ENCODE measurements at regions not wholly inside any gene's neighbourhood (a gene's known extent, or its start where the extent isn't known, plus 50 kb on each side); places are given as distances from the start of the nearest gene placed in this dataset.

DNA sequence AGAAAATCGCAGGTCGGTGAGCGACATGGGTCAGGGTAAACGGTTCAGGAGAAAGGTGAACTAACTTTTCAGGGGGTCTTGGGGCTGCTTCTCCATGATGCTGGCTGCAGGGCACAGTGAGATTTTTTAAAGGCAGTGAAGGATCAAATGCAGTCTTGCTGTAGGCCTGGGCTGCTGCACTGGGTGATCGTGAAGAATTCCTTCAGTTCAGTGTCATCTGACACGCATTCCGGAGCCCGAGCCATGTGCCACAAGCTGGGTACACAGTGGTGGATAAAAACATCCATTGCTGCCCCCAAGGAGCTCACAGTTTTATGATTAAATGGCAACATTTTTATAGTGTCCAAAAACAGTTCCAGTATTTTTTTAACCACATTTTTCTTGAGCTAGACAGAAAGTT lies 56.3 kb upstream of the GPR12 start:
- DNase-seq: no peak
- TF ChIP-seq GATA1 (IDR thresholded peaks at IDR 0.05; ENCODE audit: low read depth, low read length) (no peak), POLR2A (IDR thresholded peaks at IDR 0.05; ENCODE audit: low read length) (no peak)

DNA sequence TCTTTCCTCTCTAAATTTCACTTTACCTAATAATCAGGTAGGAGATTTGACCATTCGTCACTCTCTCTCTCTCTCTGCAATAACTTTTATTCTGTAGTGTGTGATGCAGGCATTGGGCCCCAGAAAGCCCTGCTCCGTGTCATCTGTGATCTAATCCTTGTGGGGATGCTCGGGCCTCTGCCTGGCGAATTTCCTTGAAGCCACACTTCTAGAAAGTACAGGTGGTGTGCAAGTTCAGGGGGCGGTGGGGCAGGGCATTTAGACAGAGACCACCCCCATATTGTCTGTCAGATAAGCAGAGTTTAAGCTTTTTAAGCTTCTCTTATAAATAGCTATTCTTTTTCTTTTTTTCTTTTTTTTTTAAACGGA lies 53.4 kb upstream of the GPR12 start:
- DNase-seq: no peak
- TF ChIP-seq POLR2A (IDR thresholded peaks at IDR 0.05; ENCODE audit: low read length): no peak
- TF ChIP-seq GATA1 (IDR thresholded peaks at IDR 0.05; ENCODE audit: low read depth, low read length): no peak

DNA sequence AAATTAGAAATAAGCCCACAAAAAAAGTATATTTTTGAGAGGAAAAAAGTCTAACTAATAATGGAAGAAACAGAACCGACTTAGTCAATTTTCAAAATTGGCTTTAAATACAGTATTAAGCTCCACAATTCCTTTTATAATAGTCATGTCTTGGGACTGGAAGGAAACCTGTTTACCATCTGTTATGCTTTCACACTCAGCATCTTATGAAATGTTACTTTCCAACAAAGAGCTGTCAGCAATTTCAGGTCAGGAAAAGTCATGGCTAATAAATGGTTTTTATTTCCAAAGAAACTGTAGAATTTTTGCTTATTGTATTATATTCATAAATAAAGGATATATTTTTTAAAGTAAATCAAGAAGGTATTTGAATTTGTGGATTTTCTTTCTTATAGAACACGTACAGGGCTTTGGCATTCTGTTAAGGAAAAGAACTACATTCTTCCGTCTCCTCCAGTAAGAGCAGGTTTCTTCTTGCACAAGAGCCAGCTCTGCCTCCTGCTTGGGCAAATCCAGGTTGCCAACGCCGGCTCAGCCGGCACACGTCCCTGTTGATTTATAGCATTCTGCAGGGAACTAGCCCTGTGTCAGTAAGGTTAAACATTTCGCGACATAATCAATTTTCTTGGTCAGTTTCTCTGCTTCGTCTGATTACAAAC lies 52.9 kb upstream of the GPR12 start:
- DNase-seq: no peak
- TF ChIP-seq GATA1 (IDR thresholded peaks at IDR 0.05; ENCODE audit: low read depth, low read length) (no peak), POLR2A (IDR thresholded peaks at IDR 0.05; ENCODE audit: low read length) (no peak)

DNA sequence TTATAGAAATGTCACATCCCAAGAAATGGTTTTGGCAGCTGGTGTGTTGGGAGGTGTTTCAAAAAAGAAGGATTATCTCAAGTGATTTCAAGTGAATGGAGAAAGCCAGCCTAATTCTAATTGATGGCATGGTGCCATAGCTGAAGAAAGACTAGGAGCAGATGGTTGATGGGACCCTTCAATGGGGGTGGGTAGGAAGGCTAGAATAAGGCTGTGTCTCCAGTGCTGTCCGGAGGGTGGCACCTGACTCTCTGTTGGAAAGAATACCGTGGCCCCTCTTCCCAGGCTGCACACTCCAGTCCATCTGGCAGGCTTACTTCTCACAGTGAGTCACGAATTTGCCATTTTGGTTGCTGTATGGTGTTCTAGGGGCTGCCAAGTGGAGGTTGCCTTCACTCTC lies 51.0 kb upstream of the GPR12 start:
- TF ChIP-seq POLR2A (IDR thresholded peaks at IDR 0.05; ENCODE audit: low read length) (no peak), GATA1 (IDR thresholded peaks at IDR 0.05; ENCODE audit: low read depth, low read length) (no peak)
- no peak for DNase-seq

Data from erythroblast (primary cell).